ENCODE measurements at regions not wholly inside any gene's neighbourhood (a gene's known extent, or its start where the extent isn't known, plus 50 kb on each side); places are given as distances from the start of the nearest gene placed in this dataset.

DNA sequence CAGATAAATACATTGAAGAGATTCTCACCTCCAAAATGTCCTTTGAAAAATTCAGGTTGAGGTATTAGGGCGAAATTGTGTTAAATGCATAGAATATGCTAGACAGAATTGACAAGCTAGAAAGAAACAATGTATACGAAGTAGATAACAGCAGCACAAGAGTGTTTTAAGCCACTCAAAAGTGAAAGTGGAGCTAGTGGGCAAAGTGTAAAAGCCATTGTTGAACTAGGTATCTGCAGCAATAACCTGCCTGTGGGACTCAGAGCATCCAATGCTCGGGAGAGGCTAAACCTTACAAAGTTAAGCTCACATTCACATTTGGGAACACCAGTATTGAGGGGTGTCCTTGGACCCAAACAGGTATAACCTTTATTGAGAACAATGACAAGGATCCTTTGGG lies 180.6 kb upstream of the TMPO start:
- H3K27ac Mint-ChIP-seq = no peak overlapping the region
- Histone ChIP-seq H3K27ac (ENCODE audit: low read depth, low read length) (no peak overlapping the region), H3K9me3 (ENCODE audit: control insufficient read depth in 2 of 3, low read length in 3 of 3) (no peaks in the 10 kb centered on the region), H3K4me3 (ENCODE audit: low read length) (no peak overlapping the region), H3K4me1 (ENCODE audit: control insufficient read depth in 2 of 2, insufficient read depth in 2 of 2, low read length in 2 of 2) (no peaks in the 10 kb centered on the region), H3K36me3 (ENCODE audit: control insufficient read depth in 2 of 3, insufficient read depth in 3 of 3, low read length in 3 of 3) (no peaks in the 10 kb centered on the region), H3K27me3 (ENCODE audit: control insufficient read depth in 2 of 2, insufficient read depth in 2 of 2, low read length in 2 of 2) (no peaks in the 10 kb centered on the region)
- ChIA-PET POLR2A (no interaction called here), CTCF (interaction anchor here (0.5 kb wide), 1 partner anchor 1225 kb away, joined by 3 read pairs; no protein-coding TSS in a partner anchor)
- intact Hi-C loops (cut with micrococcal nuclease) = no loop called here
- H3K4me1 Mint-ChIP-seq = no peaks in the 10 kb centered on the region
- ATAC-seq = no peak
- H3K4me3 Mint-ChIP-seq = no peak overlapping the region
- DNase-seq = no peak
- H3K9me3 Mint-ChIP-seq = peaks cover 0 to 2% (median 0%) of the 10 kb centered on the region in 11 donors
- peaks cover 14 to 31% (median 17%) of the 10 kb centered on the region in 5 donors for H3K27me3 Mint-ChIP-seq
- H3K36me3 Mint-ChIP-seq = no peaks in the 10 kb centered on the region

GRCh38 chr12:98341026-98341425 lies 174.4 kb upstream of the TMPO start:
- Mint-ChIP-seq H3K27ac (no peak overlapping the region), H3K4me1 (no peaks in the 10 kb centered on the region), H3K9me3 (peaks cover 0 to 2% (median 0%) of the 10 kb centered on the region in 11 donors), H3K36me3 (no peaks in the 10 kb centered on the region), H3K4me3 (no peak overlapping the region), H3K27me3 (peaks cover 15 to 39% (median 29%) of the 10 kb centered on the region in 5 donors)
- no peak overlapping the region for H3K4me3 ChIP-seq (ENCODE audit: low read length)
- H3K27ac ChIP-seq (ENCODE audit: low read depth, low read length) = no peak overlapping the region
- intact Hi-C loops (cut with micrococcal nuclease) = no loop called here
- DNase-seq = no peak
- H3K4me1 ChIP-seq (ENCODE audit: control insufficient read depth in 2 of 2, insufficient read depth in 2 of 2, low read length in 2 of 2) = no peaks in the 10 kb centered on the region
- ChIA-PET POLR2A (no interaction called here), CTCF (no interaction called here)
- H3K36me3 ChIP-seq (ENCODE audit: control insufficient read depth in 2 of 3, insufficient read depth in 3 of 3, low read length in 3 of 3) = no peaks in the 10 kb centered on the region
- no peaks in the 10 kb centered on the region for H3K9me3 ChIP-seq (ENCODE audit: control insufficient read depth in 2 of 3, low read length in 3 of 3)
- H3K27me3 ChIP-seq (ENCODE audit: control insufficient read depth in 2 of 2, insufficient read depth in 2 of 2, low read length in 2 of 2) = no peaks in the 10 kb centered on the region
- ATAC-seq = no peak

GRCh38 chr12:98341732-98342131 lies 173.7 kb upstream of the TMPO start:
- ChIA-PET CTCF (no interaction called here), POLR2A (no interaction called here)
- Histone ChIP-seq H3K4me3 (ENCODE audit: low read length) (no peak overlapping the region), H3K27ac (ENCODE audit: low read depth, low read length) (no peak overlapping the region), H3K9me3 (ENCODE audit: control insufficient read depth in 2 of 3, low read length in 3 of 3) (no peaks in the 10 kb centered on the region), H3K27me3 (ENCODE audit: control insufficient read depth in 2 of 2, insufficient read depth in 2 of 2, low read length in 2 of 2) (no peaks in the 10 kb centered on the region), H3K36me3 (ENCODE audit: control insufficient read depth in 2 of 3, insufficient read depth in 3 of 3, low read length in 3 of 3) (no peaks in the 10 kb centered on the region), H3K4me1 (ENCODE audit: control insufficient read depth in 2 of 2, insufficient read depth in 2 of 2, low read length in 2 of 2) (no peaks in the 10 kb centered on the region)
- H3K9me3 Mint-ChIP-seq = peaks cover 0 to 2% (median 0%) of the 10 kb centered on the region in 11 donors
- H3K4me3 Mint-ChIP-seq = no peak overlapping the region
- ATAC-seq (no peak), DNase-seq (no peak)
- intact Hi-C loops (cut with micrococcal nuclease) = no loop called here
- no peak overlapping the region for H3K27ac Mint-ChIP-seq
- H3K36me3 Mint-ChIP-seq = no peaks in the 10 kb centered on the region
- H3K4me1 Mint-ChIP-seq = no peaks in the 10 kb centered on the region
- peaks cover 15 to 38% (median 29%) of the 10 kb centered on the region in 5 donors for H3K27me3 Mint-ChIP-seq

DNA sequence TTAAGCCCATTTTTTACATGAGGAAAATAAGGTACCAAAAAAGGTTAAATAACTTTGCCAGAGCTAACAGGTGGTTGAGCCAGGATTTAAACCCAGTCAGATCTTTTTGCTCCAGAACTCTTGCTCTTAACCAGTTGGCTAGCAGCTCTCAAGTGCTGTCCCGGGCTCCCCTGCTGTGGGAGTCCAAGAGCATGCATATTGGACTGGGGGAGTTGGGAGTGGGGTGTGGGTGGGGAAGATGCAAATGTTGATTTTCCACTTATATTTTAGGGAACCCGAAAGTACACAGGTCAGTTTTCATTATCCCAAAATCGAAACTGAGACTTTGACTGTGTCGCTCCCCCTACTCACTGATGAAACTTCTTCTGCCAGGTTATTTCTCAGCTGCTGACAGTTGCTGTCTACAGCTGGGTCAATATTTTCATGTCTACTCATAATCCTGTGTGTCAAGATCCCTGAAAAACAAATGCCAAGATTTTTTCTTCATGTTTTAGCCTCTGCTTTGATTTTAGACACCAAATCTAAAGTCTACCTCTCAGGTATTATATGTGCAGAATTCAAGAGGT lies 172.3 kb upstream of the TMPO start:
- no peak overlapping the region for H3K4me3 Mint-ChIP-seq
- Histone ChIP-seq H3K4me3 (ENCODE audit: low read length) (no peak overlapping the region), H3K4me1 (ENCODE audit: control insufficient read depth in 2 of 2, insufficient read depth in 2 of 2, low read length in 2 of 2) (no peaks in the 10 kb centered on the region), H3K27ac (ENCODE audit: low read depth, low read length) (no peak overlapping the region), H3K36me3 (ENCODE audit: control insufficient read depth in 2 of 3, insufficient read depth in 3 of 3, low read length in 3 of 3) (no peaks in the 10 kb centered on the region), H3K27me3 (ENCODE audit: control insufficient read depth in 2 of 2, insufficient read depth in 2 of 2, low read length in 2 of 2) (no peaks in the 10 kb centered on the region), H3K9me3 (ENCODE audit: control insufficient read depth in 2 of 3, low read length in 3 of 3) (no peaks in the 10 kb centered on the region)
- peaks cover 12 to 35% (median 25%) of the 10 kb centered on the region in 5 donors for H3K27me3 Mint-ChIP-seq
- CTCF ChIA-PET = no interaction called here
- no peaks in the 10 kb centered on the region for H3K4me1 Mint-ChIP-seq
- intact Hi-C loops (cut with micrococcal nuclease) = no loop called here
- DNase-seq = no peak
- ATAC-seq = no peak
- no peaks in the 10 kb centered on the region for H3K36me3 Mint-ChIP-seq
- H3K27ac Mint-ChIP-seq = no peak overlapping the region
- no peaks in the 10 kb centered on the region for H3K9me3 Mint-ChIP-seq
- POLR2A ChIA-PET = no interaction called here

DNA sequence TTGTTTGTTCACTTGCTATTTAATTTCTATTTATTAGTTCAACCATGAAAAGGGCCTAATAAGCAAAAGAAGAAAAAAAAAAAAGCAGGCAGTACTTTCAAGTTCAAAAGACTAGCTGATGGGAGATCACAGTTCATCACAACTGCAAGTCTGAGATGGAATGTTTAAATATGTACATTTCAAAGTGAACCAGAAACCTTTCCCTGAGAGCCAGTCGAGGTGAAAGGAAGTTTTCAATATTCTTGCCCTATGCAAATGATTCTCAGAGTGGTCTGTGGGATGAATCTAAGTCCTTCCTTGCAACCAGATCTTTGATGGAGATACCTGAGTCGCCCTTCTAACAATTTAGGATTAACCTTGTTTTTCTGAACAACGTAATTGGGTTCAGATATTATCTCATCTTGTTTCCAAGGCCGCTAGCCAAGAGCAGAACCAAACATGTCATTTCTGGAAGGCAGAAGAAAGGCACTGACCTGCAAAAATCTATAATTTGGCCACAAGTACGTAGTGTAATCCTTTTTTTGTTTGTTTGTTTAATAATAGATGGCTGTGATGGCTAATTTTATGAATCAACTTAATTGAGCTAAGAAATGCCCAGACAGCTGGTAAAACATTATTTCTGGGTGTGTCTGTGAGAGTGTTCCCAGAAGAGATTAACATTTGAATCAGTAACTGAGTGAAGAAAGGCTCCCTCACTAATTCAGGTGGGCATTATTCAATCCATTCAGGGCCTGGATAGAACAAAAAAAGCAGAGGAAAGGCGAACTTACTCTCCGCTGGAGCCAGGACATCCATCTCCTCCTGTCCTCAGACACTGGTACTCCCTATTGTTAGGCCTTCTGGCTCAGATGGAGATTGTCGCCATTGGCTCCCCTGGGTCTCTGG lies 171.1 kb upstream of the TMPO start:
- CTCF ChIA-PET = no interaction called here
- H3K27me3 ChIP-seq (ENCODE audit: control insufficient read depth in 2 of 2, insufficient read depth in 2 of 2, low read length in 2 of 2) = no peaks in the 10 kb centered on the region

GRCh38 chr12:98345308-98345876 lies 170.0 kb upstream of the TMPO start:
- CTCF ChIA-PET = no interaction called here
- ATAC-seq = no peak

More for the DNA sequence above, 171.1 kb upstream of the TMPO start:
- Mint-ChIP-seq H3K27me3 (peaks cover 7 to 24% (median 20%) of the 10 kb centered on the region in 5 donors), H3K36me3 (no peaks in the 10 kb centered on the region), H3K27ac (no peak overlapping the region), H3K4me1 (no peaks in the 10 kb centered on the region), H3K9me3 (no peaks in the 10 kb centered on the region), H3K4me3 (no peak overlapping the region)
- H3K36me3 ChIP-seq (ENCODE audit: control insufficient read depth in 2 of 3, insufficient read depth in 3 of 3, low read length in 3 of 3) = no peaks in the 10 kb centered on the region
- ATAC-seq (no peak), DNase-seq (no peak)
- H3K9me3 ChIP-seq (ENCODE audit: control insufficient read depth in 2 of 3, low read length in 3 of 3) = no peaks in the 10 kb centered on the region
- no peak overlapping the region for H3K4me3 ChIP-seq (ENCODE audit: low read length)
- H3K4me1 ChIP-seq (ENCODE audit: control insufficient read depth in 2 of 2, insufficient read depth in 2 of 2, low read length in 2 of 2) = no peaks in the 10 kb centered on the region
- POLR2A ChIA-PET = no interaction called here
- H3K27ac ChIP-seq (ENCODE audit: low read depth, low read length) = no peak overlapping the region
- intact Hi-C loops (cut with micrococcal nuclease) = no loop called here

More at GRCh38 chr12:98345308-98345876, 170.0 kb upstream of the TMPO start:
- Histone ChIP-seq H3K36me3 (ENCODE audit: control insufficient read depth in 2 of 3, insufficient read depth in 3 of 3, low read length in 3 of 3) (no peaks in the 10 kb centered on the region), H3K27me3 (ENCODE audit: control insufficient read depth in 2 of 2, insufficient read depth in 2 of 2, low read length in 2 of 2) (no peaks in the 10 kb centered on the region), H3K9me3 (ENCODE audit: control insufficient read depth in 2 of 3, low read length in 3 of 3) (no peaks in the 10 kb centered on the region), H3K4me3 (ENCODE audit: low read length) (no peak overlapping the region), H3K27ac (ENCODE audit: low read depth, low read length) (no peak overlapping the region), H3K4me1 (ENCODE audit: control insufficient read depth in 2 of 2, insufficient read depth in 2 of 2, low read length in 2 of 2) (no peaks in the 10 kb centered on the region)
- POLR2A ChIA-PET = no interaction called here
- Mint-ChIP-seq H3K4me1 (no peaks in the 10 kb centered on the region), H3K9me3 (no peaks in the 10 kb centered on the region), H3K36me3 (no peaks in the 10 kb centered on the region), H3K4me3 (no peak overlapping the region), H3K27me3 (peaks cover 7 to 23% (median 20%) of the 10 kb centered on the region in 5 donors), H3K27ac (no peak overlapping the region)
- DNase-seq = no peak
- intact Hi-C loops (cut with micrococcal nuclease) = no loop called here
